ENCODE measurements at regions not wholly inside any gene's neighbourhood (a gene's known extent, or its start where the extent isn't known, plus 50 kb on each side); places are given as distances from the start of the nearest gene placed in this dataset.

DNA sequence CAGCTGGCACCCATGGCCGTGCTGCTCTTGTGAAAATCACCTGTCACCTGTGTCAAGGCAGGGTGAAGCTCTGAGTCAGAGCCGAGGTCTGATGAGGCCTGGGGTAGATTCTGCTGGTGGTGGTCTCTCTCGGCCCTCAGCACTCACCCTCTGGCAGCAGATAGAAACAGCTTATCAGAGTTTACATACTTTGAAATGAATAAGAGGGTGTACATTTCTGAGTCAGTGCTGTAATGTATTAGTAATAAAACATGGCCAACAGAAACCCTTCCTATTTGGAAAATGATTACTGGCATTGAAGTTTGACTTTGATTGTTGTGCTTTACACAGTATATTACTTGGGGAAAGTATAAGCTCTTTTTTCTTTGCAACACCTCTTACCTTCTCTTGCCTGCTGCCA is 228.8 kb downstream of the SNX10 start:
- no peak overlapping the region for H3K4me3 ChIP-seq (ENCODE audit: low read depth, low read length)
- DNase-seq, result no peak
- H3K36me3 ChIP-seq, result no peaks in the 10 kb centered on the region
- H3K9me3 ChIP-seq, result no peaks in the 10 kb centered on the region
- H3K4me1 ChIP-seq, result no peaks in the 10 kb centered on the region
- TF ChIP-seq, protein P1, sequence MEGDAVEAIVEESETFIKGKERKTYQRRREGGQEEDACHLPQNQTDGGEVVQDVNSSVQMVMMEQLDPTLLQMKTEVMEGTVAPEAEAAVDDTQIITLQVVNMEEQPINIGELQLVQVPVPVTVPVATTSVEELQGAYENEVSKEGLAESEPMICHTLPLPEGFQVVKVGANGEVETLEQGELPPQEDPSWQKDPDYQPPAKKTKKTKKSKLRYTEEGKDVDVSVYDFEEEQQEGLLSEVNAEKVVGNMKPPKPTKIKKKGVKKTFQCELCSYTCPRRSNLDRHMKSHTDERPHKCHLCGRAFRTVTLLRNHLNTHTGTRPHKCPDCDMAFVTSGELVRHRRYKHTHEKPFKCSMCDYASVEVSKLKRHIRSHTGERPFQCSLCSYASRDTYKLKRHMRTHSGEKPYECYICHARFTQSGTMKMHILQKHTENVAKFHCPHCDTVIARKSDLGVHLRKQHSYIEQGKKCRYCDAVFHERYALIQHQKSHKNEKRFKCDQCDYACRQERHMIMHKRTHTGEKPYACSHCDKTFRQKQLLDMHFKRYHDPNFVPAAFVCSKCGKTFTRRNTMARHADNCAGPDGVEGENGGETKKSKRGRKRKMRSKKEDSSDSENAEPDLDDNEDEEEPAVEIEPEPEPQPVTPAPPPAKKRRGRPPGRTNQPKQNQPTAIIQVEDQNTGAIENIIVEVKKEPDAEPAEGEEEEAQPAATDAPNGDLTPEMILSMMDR (IDR thresholded peaks at IDR 0.05; ENCODE audit: low read depth, low read length), result no peak
- H3K27me3 ChIP-seq, result no peaks in the 10 kb centered on the region

DNA sequence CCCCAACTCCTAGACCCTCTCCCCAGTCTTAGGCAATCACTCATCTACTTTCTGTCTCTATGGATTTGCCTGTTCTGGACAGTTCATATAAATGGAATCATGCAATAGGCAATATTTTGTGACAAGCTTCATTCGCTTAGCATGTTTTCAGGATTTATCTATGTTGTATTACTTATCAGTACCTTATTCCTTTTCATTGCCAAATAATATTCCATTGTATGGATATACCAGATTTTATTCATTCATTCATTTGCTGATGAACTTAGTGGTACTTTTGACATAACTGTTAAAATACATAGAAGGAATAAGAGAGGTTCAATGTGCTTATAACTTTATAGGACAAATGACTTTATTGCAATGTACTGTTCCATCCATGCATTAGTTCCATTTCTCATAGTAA is 231.0 kb downstream of the SNX10 start:
- no peaks in the 10 kb centered on the region for H3K36me3 ChIP-seq
- no peaks in the 10 kb centered on the region for H3K4me1 ChIP-seq
- no peaks in the 10 kb centered on the region for H3K9me3 ChIP-seq
- no peak for DNase-seq
- no peaks in the 10 kb centered on the region for H3K27me3 ChIP-seq
- H3K4me3 ChIP-seq (ENCODE audit: low read depth, low read length), result no peak overlapping the region
- TF ChIP-seq, protein P1 (IDR thresholded peaks at IDR 0.05; ENCODE audit: low read depth, low read length), result no peak

DNA sequence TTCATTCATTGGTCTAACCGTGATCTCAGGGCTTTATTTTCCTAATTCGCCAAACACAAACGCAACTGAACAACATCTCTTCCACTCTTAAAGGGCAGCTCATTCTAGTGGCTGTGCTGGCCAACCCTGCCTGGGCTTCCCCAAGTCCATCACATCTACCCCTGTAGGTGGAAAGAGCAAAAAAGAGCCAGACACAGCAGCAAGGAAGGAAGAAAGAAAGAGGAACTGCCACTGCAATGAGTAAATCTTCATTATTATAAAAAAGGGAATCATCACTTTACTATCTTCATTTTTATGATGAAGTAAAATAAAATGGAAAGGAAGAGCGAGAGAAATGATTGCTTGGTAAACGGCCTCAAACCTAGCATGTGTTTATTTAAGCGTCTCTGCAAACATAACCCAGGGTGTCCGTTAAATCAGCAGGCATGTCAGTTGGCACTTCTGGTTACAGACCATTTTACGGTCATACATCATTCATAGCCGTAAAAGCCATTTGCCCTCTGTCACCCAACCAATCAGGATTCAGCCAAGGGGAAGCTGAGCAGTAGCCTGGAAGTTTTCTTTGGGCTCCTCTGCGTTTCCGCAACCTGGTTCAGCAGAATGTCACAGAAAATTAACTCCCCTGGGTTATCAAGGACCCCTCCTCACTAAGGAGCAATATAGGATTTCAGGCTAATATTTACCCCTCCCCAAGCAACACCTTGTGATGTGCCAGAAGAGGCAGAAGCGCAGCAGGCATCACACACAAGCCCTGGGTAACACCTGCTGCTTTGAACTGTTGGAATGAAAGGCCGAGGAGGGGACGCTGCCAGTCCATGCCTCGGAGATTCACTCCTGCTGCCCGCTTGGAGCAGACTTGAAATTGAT is 234.0 kb downstream of the SNX10 start:
- H3K36me3 ChIP-seq, result no peaks in the 10 kb centered on the region
- H3K4me1 ChIP-seq, result no peaks in the 10 kb centered on the region
- no peaks in the 10 kb centered on the region for H3K9me3 ChIP-seq
- TF ChIP-seq, protein P1 (IDR thresholded peaks at IDR 0.05; ENCODE audit: low read depth, low read length), result no peak
- no peaks in the 10 kb centered on the region for H3K27me3 ChIP-seq
- no peak overlapping the region for H3K4me3 ChIP-seq (ENCODE audit: low read depth, low read length)
- DNase-seq, result no peak

- Histone ChIP-seq H3K9me3 (no peaks in the 10 kb centered on the region), H3K4me3 (ENCODE audit: low read depth, low read length) (no peak overlapping the region), H3K4me1 (no peaks in the 10 kb centered on the region), H3K36me3 (no peaks in the 10 kb centered on the region), H3K27me3 (no peaks in the 10 kb centered on the region)
- TF ChIP-seq, protein P1 (IDR thresholded peaks at IDR 0.05; ENCODE audit: low read depth, low read length), result no peak
- no peak for DNase-seq
These were observed 234.6 kb downstream of the SNX10 start for GRCh38 chr7:26526265-26526587.

DNA sequence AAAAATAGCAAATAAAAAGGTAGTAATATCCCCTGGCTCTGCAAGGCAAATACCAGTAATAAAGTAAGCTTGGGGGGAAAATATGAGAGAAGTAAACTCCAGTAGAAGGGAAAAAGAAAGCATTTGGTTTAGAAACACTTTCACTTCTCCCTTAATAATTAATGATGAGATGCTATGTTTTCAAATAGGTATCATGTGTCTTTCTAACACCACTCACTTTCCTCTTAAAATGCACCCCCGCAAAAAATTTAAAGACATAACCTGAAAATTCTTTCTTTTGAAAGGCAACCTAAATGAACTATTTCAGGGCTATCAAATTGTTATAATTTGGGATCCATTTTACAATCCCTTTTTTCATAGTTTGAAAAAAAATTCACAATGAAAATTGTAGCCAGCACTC is 240.3 kb downstream of the SNX10 start:
- Histone ChIP-seq H3K9me3 (no peaks in the 10 kb centered on the region), H3K36me3 (no peaks in the 10 kb centered on the region), H3K4me3 (ENCODE audit: low read depth, low read length) (no peak overlapping the region), H3K4me1 (no peaks in the 10 kb centered on the region), H3K27me3 (peaks cover 3% of the 10 kb centered on the region; the same call in 1 of the 2 replicates)
- no peak for DNase-seq
- TF ChIP-seq, protein P1 (IDR thresholded peaks at IDR 0.05; ENCODE audit: low read depth, low read length), result no peak

GRCh38 chr7:26532471-26532870 is 240.8 kb downstream of the SNX10 start:
- TF ChIP-seq, protein P1 (IDR thresholded peaks at IDR 0.05; ENCODE audit: low read depth, low read length), result no peak
- H3K36me3 ChIP-seq, result no peaks in the 10 kb centered on the region
- peaks cover 3% of the 10 kb centered on the region; the same call in 1 of the 2 replicates for H3K27me3 ChIP-seq
- no peaks in the 10 kb centered on the region for H3K4me1 ChIP-seq
- no peak overlapping the region for H3K4me3 ChIP-seq (ENCODE audit: low read depth, low read length)
- DNase-seq, result no peak
- no peaks in the 10 kb centered on the region for H3K9me3 ChIP-seq

All from BE2C (cell line).